IMR-90 (cell line): ENCODE measurements at regions not wholly inside any gene's neighbourhood (a gene's known extent, or its start where the extent isn't known, plus 50 kb on each side); places are given as distances from the start of the nearest gene placed in this dataset.

Experiments used
- ATAC-seq: fragments of 200-7000 bp; cut with Tn5 transposase; 2 replicates; pipeline ENCODE4 v1.9.1; 2020; ENCODE audit warnings: low read depth, mild to moderate bottlenecking, moderate library complexity
- BruUV-seq: library from RNA; stranded (reverse); fragments of 400-500 nt; replicated peaks from 2 replicates; lab custom pipeline; 2021; lab: Mats Ljungman, UMichigan
- CTCF ChIA-PET: fragments of 300-600 bp; formaldehyde crosslinking; extraction: SDS; loops from one replicate; lab custom pipeline; 2021; ENCODE audit warnings: antibody characterized with exemption; lab: Yijun Ruan, JAX
- POLR2A ChIA-PET: fragments of 300-600 bp; sonication (Branson Sonifier 250); formaldehyde crosslinking; loops from one replicate; lab custom pipeline; 2022; ENCODE audit warnings: antibody characterized with exemption; ENCODE audit not compliant: unreplicated experiment; lab: Charles Lee
- DNase-seq: peaks from one replicate; pipeline ENCODE4 v3.0.0; 2013
- H2AFZ ChIP-seq: replicated peaks from 2 replicates; pipeline ENCODE3; 2013; ENCODE audit warnings: low read length, mild to moderate bottlenecking; ENCODE audit not compliant: poor library complexity
- H2AK5ac ChIP-seq: 2 replicates; pipeline ENCODE4 v1.6.1; 2013; ENCODE audit warnings: low read depth, low read length, inconsistent platforms
- H2AK9ac ChIP-seq: replicated peaks from 2 replicates; pipeline ENCODE3; 2013; ENCODE audit warnings: mild to moderate bottlenecking, low read depth, low read length, moderate library complexity; ENCODE audit not compliant: poor library complexity
- H2BK120ac ChIP-seq: 2 replicates; pipeline ENCODE4 v1.6.1; 2013; ENCODE audit warnings: low read depth, low read length, inconsistent platforms
- H2BK15ac ChIP-seq: 3 replicates; pipeline ENCODE4 v1.6.1; 2013; ENCODE audit warnings: low read depth, low read length, inconsistent platforms
- H2BK20ac ChIP-seq: 2 replicates; pipeline ENCODE4 v1.6.1; 2013; ENCODE audit warnings: low read depth, mild to moderate bottlenecking, inconsistent platforms, low read length, moderate library complexity
- H2BK5ac ChIP-seq: 2 replicates; pipeline ENCODE4 v1.6.1; 2013; ENCODE audit warnings: mild to moderate bottlenecking, low read depth, low read length, inconsistent platforms; ENCODE audit not compliant: poor library complexity, severe bottlenecking
- H3K14ac ChIP-seq: replicated peaks from 2 replicates; pipeline ENCODE4 v1.6.1; 2013; ENCODE audit warnings: low read depth, low read length, inconsistent platforms
- H3K18ac ChIP-seq: 2 replicates; pipeline ENCODE4 v1.6.1; 2013; ENCODE audit warnings: low read depth, low read length, control low read depth
- H3K23ac ChIP-seq: 2 replicates; pipeline ENCODE4 v1.6.1; 2013; ENCODE audit warnings: low read depth, low read length, inconsistent platforms
- H3K27ac ChIP-seq: 2 replicates; pipeline ENCODE4 v1.5.1; 2013; ENCODE audit warnings: mild to moderate bottlenecking, control low read depth, low read length; ENCODE audit not compliant: insufficient read depth
- H3K27me3 ChIP-seq: 2 replicates; pipeline ENCODE4 v1.6.1; 2013; ENCODE audit warnings: low read length; ENCODE audit not compliant: control insufficient read depth, insufficient read depth
- H3K36me3 ChIP-seq: 2 replicates; pipeline ENCODE4 v1.6.1; 2013; ENCODE audit warnings: low read length, mixed read lengths; ENCODE audit not compliant: control insufficient read depth, insufficient read depth
- H3K4ac ChIP-seq: 2 replicates; pipeline ENCODE4 v1.6.1; 2013; ENCODE audit warnings: low read depth, low read length, inconsistent platforms
- H3K4me1 ChIP-seq: 2 replicates; pipeline ENCODE4 v1.6.1; 2013; ENCODE audit warnings: low read length, mixed read lengths; ENCODE audit not compliant: control insufficient read depth, insufficient read depth
- H3K4me2 ChIP-seq: 2 replicates; pipeline ENCODE4 v1.6.1; 2013; ENCODE audit warnings: low read depth, mild to moderate bottlenecking, control low read depth, low read length, moderate library complexity
- H3K4me3 ChIP-seq: 2 replicates; pipeline ENCODE4 v1.5.1; 2013; ENCODE audit warnings: low read depth, mild to moderate bottlenecking, control low read depth, low read length, moderate library complexity; ENCODE audit not compliant: insufficient read depth
- H3K56ac ChIP-seq: 2 replicates; pipeline ENCODE4 v1.6.1; 2013; ENCODE audit warnings: low read length, inconsistent platforms; ENCODE audit not compliant: insufficient read depth; ENCODE audit errors: extremely low read depth
- H3K79me1 ChIP-seq, 2 experiments: 2 replicates each; pipeline ENCODE4 v1.6.1; 2013; ENCODE audit warnings: low read length in 2 of 2, inconsistent platforms in 1 of 2, low read depth in 1 of 2
- H3K9ac ChIP-seq: 2 replicates; pipeline ENCODE4 v1.6.1; 2013; ENCODE audit warnings: low read depth, low read length, control low read depth
- H3K9me1 ChIP-seq: 2 replicates; pipeline ENCODE4 v1.6.1; 2013; ENCODE audit warnings: low read length, inconsistent platforms; ENCODE audit not compliant: insufficient read depth
- H3K9me3 ChIP-seq: 2 replicates; pipeline ENCODE4 v1.6.1; 2013; ENCODE audit warnings: low read length; ENCODE audit not compliant: control insufficient read depth, insufficient read depth
- H4K20me1 ChIP-seq: 2 replicates; pipeline ENCODE4 v1.6.1; 2013; ENCODE audit warnings: low read length, inconsistent platforms; ENCODE audit not compliant: insufficient read depth
- H4K5ac ChIP-seq: 2 replicates; pipeline ENCODE4 v1.6.1; 2013; ENCODE audit warnings: mild to moderate bottlenecking, low read depth, low read length, control low read depth
- H4K8ac ChIP-seq, 2 experiments: 2 replicates each; pipeline ENCODE4 v1.6.1; 2013; ENCODE audit warnings: low read depth in 2 of 2, low read length in 2 of 2, control low read depth in 1 of 2, inconsistent platforms in 1 of 2
- H4K91ac ChIP-seq: 2 replicates; pipeline ENCODE4 v1.6.1; 2013; ENCODE audit warnings: low read depth, low read length, inconsistent platforms; ENCODE audit not compliant: insufficient read depth
- BHLHE40 ChIP-seq: fragments of 150-350 bp; IDR thresholded peaks from 2 replicates; pipeline ENCODE4 v1.6.1; 2016; ENCODE audit warnings: mild to moderate bottlenecking, low read depth, low read length
- CEBPB ChIP-seq: IDR thresholded peaks from 2 replicates; pipeline ENCODE4 v1.6.1; 2012; ENCODE audit warnings: low read depth, low read length, improper control_type of control experiment
- CHD1 ChIP-seq: IDR thresholded peaks from 2 replicates; pipeline ENCODE4 v1.6.1; 2012; ENCODE audit warnings: low read depth, low read length, improper control_type of control experiment
- ELK1 ChIP-seq: fragments of 150-350 bp; IDR thresholded peaks from 2 replicates; pipeline ENCODE4 v1.6.1; 2016; ENCODE audit warnings: low read depth, mild to moderate bottlenecking, low read length, moderate library complexity, borderline replicate concordance
- FOS ChIP-seq: fragments of 150-350 bp; IDR thresholded peaks from 2 replicates; pipeline ENCODE4 v1.6.1; 2016; ENCODE audit warnings: low read depth, low read length
- MAFK ChIP-seq: IDR thresholded peaks from 2 replicates; pipeline ENCODE4 v1.6.1; 2012; ENCODE audit warnings: low read depth, low read length, improper control_type of control experiment
- MAZ ChIP-seq: IDR thresholded peaks from 2 replicates; pipeline ENCODE4 v1.6.1; 2012; ENCODE audit warnings: low read depth, mild to moderate bottlenecking, low read length, improper control_type of control experiment, moderate library complexity, borderline replicate concordance
- POLR2A ChIP-seq: IDR thresholded peaks from 2 replicates; pipeline ENCODE4 v1.6.1; 2012; ENCODE audit warnings: mild to moderate bottlenecking, low read depth, low read length
- RAD21 ChIP-seq: IDR thresholded peaks from 2 replicates; pipeline ENCODE4 v1.6.1; 2012; ENCODE audit warnings: low read length, improper control_type of control experiment
- RCOR1 ChIP-seq: IDR thresholded peaks from 2 replicates; pipeline ENCODE4 v1.6.1; 2012; ENCODE audit warnings: mild to moderate bottlenecking, low read length, improper control_type of control experiment; ENCODE audit not compliant: insufficient replicate concordance
- RFX5 ChIP-seq: IDR thresholded peaks from 2 replicates; pipeline ENCODE4 v1.8.0; 2012; ENCODE audit warnings: low read depth, mild to moderate bottlenecking, low read length, moderate library complexity
- USF2 ChIP-seq: fragments of 150-350 bp; IDR thresholded peaks from 2 replicates; pipeline ENCODE4 v1.6.1; 2017; ENCODE audit warnings: mild to moderate bottlenecking, antibody characterized with exemption, low read length, low read depth
- WGBS, 2 experiments: methylation state at CpG; one replicate each; pipeline versions ENCODE4 v1.1.5 to v1.1.7; 2013; ENCODE audit warnings: missing lambda C conversion rate in 2 of 2; ENCODE audit not compliant: insufficient read length in 1 of 2; ENCODE audit errors: extremely low coverage in 2 of 2; 5-methylcytosine and 5-hydroxymethylcytosine counted together
- dilution Hi-C: fragments of 300-500 bp; cut with HindIII; formaldehyde crosslinking; loops from one replicate; pipeline ENCODE4 v1.14.3; 2018; ENCODE audit warnings: low sequenced_read_pairs; ENCODE audit not compliant: unreplicated experiment
- in situ Hi-C: fragments of 300-500 bp; cut with MboI; formaldehyde crosslinking; loops from 3 replicates; pipeline ENCODE4 v1.14.3; 2019; ENCODE audit warnings: low sequenced_read_pairs, inconsistent platforms, mixed read lengths
- intact Hi-C: fragments of 100-400 bp; cut with micrococcal nuclease; formaldehyde crosslinking; loops from 2 replicates; pipeline ENCODE4 v1.10.0; 2022

- H3K9me3 ChIP-seq: peaks cover 22% of the 10 kb centered on the region; the same call in 1 of the 2 replicates
- H4K5ac ChIP-seq: no peak overlapping the region
- intact Hi-C loops (no loop called here), dilution Hi-C loops (no loop called here), in situ Hi-C loops (no loop called here)
- no peak overlapping the region for H3K56ac ChIP-seq
- no peak overlapping the region for H3K18ac ChIP-seq
- no TSS peak for BruUV-seq
- no peaks in the 10 kb centered on the region for H3K9me1 ChIP-seq
- no peaks in the 10 kb centered on the region for H3K27me3 ChIP-seq
- no CpG with 5 or more reads among the region's 6 CpGs for WGBS, 2 experiments
- H2BK5ac ChIP-seq: no peak overlapping the region
- no peak for TF ChIP-seq RCOR1
- no peak for TF ChIP-seq MAFK
- TF ChIP-seq FOS: no peak
- TF ChIP-seq USF2: no peak
- TF ChIP-seq RFX5: no peak
- TF ChIP-seq CEBPB: no peak
- TF ChIP-seq ELK1: no peak
- TF ChIP-seq MAZ: no peak
- TF ChIP-seq BHLHE40: no peak
- no peak for TF ChIP-seq POLR2A
- no peak for TF ChIP-seq CHD1
- TF ChIP-seq RAD21: no peak
- H2BK15ac ChIP-seq: no peak overlapping the region
- H2BK20ac ChIP-seq: no peak overlapping the region
- H2BK120ac ChIP-seq: no peak overlapping the region
- no peak overlapping the region for H2AK5ac ChIP-seq
- H3K79me1 ChIP-seq: no peaks in the 10 kb centered on the region
- POLR2A ChIA-PET: no interaction called here
- H2AK9ac ChIP-seq: no peak overlapping the region
- H3K4ac ChIP-seq: no peak overlapping the region
- DNase-seq: no peak
- CTCF ChIA-PET: no interaction called here
- no peak overlapping the region for H3K9ac ChIP-seq
- H3K23ac ChIP-seq: no peak overlapping the region
- no peak for ATAC-seq
- no peaks in the 10 kb centered on the region for H3K4me1 ChIP-seq
- H3K27ac ChIP-seq: no peak overlapping the region
- no peak overlapping the region for H4K91ac ChIP-seq
- no peaks in the 10 kb centered on the region for H3K36me3 ChIP-seq
- no peak overlapping the region for H4K8ac ChIP-seq
- no peak overlapping the region for H2AFZ ChIP-seq
- no peak overlapping the region for H3K4me2 ChIP-seq
- no peak overlapping the region for H3K14ac ChIP-seq
- no peaks in the 10 kb centered on the region for H4K20me1 ChIP-seq
- no peak overlapping the region for H3K4me3 ChIP-seq
Measured at GRCh38 chr19:28646629-28647028, 566.3 kb downstream of the UQCRFS1 start.
